8988T (cell line): ENCODE measurements at regions not wholly inside any gene's neighbourhood (a gene's known extent, or its start where the extent isn't known, plus 50 kb on each side); places are given as distances from the start of the nearest gene placed in this dataset.

ENCODE experiments used
- DNase-seq: peaks from one replicate; pipeline ENCODE4 v3.0.0; 2011

DNA sequence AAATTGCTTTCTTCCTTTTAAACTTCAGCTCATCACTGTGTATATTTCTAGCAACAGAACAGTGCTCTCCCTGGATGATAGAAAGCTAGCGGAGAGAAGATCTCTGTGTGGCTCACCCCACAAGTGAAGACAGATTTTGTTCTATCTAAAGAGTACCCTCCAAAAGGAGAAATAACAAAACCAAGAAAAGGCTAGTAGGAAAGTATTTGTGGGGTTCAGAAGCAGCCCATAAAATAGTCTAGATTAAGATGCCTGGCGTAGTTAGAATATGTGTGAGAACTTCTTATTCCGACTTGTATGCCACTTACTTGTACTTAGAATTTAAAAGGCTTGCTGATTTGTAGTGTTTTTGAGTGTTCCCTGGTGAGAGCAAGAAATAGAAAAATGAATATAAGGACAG is 214.9 kb upstream of the IL12A start:
- DNase-seq = no peak

DNA sequence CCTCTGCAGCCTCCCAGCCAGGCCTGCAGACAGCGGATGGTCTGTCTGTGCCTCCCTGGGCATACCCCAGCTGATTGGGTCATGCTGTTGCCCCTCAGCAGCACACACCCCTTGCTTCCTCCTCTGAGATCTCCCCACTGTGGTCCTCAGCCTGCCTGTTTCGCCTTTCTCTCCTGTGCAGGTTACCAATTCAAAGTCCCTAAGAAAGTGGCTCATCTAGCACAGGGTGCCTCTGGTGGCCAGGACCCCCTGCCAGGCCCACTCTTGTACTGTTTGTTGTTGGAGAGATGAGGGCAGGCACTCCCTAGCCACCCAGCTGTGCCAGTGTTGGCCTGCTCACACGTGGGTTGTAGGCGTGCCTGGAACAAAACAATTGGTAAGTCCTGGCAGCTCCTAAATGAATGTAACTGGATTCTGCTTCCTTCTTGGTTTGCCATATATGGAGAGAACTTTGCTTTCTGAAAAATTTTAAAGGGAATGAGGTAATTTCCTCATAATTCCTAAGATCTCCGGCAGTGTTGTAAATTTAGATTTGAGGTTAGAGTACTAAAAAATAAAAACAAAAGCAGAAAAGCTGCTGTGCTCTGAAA is 213.2 kb upstream of the IL12A start:
- no peak for DNase-seq

DNA sequence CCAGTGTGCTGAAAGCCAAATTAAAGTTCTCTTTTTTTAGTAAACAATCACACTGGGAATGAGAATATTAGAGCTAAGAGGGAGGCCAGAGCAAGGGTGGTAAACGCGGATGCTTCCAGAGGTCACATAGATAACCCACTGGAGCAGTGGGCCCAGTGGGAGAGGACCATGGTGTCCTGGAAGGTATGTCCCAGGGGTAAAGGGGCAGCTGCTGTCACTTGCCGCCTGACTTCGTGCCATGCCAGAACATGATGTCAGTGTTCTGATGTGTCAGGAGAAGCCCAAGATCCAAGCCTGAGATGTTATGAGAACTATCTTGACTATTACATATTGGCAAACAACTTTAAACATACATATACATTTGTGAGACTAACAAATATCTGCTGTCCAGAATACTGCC is 211.9 kb upstream of the IL12A start:
- DNase-seq = no peak

DNA sequence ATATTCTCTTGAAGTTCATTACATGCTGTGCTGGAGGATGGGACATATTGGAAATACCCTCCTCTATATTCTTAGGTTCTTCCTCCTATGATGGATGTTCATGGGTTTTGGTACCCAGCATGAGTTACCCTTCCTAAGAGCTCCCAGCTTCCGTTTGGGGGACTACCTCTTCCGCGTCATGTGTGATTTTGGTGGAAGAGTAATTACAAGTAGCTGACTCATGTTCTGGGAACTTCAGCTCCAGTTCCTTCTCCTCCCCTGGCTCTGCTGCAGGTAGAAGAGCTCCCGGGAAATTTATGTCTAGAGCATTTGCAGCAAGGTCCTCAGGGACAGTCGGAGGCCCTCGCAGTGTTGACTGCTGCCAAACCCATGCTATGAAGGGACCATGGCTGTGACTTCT is 208.8 kb upstream of the IL12A start:
- DNase-seq = no peak

DNA sequence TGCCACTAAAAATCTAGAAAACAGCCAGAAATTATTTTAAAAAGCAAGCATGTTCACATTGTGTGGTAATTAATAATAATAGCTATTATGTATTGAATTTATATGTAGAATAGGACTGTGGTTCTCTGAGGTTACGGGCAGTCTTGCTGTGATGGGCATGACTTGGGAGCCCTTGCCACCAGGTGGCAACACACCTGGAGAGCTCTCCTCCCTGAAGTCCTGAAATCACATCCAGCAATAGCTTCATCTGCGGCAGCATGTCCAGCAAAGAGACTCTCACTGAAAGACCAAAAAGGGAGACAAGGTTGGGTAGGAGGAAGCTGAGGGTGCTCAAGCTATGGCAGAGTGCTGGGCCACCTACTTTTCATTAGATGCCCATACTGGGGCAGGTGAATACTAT is 206.8 kb upstream of the IL12A start:
- DNase-seq = no peak

DNA sequence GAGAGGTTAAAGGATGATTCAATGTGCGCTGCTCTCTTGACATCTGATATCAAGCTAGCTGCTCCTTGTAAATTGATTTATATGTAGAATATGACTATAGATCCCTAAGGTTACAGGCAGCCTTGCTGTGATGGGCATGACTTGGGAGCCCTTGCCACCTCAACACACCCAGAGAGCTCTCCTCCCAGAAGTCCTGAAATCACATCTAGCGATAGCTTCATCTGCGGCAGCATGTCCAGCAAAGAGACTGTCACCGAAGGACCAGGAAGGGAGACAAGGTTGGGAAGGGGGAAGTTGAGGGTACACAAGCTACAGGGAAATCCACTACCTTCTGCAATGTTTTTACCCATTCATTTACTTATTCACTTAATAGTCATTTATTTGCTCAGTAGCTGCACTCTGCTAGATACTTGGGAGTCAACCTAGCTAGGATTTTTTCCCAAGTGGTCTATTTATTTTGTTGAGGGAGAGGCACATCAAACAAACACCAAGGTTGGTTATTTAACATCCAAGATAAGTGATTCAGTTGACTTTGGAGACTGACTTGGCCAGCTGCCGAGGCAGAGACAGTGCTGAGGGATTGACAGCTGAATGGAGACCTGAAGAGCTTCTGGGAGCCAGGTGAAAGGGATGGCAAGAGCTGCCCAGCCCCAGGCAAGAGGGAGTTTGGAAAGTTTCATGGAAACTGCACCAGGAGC is 205.8 kb upstream of the IL12A start:
- no peak for DNase-seq

DNA sequence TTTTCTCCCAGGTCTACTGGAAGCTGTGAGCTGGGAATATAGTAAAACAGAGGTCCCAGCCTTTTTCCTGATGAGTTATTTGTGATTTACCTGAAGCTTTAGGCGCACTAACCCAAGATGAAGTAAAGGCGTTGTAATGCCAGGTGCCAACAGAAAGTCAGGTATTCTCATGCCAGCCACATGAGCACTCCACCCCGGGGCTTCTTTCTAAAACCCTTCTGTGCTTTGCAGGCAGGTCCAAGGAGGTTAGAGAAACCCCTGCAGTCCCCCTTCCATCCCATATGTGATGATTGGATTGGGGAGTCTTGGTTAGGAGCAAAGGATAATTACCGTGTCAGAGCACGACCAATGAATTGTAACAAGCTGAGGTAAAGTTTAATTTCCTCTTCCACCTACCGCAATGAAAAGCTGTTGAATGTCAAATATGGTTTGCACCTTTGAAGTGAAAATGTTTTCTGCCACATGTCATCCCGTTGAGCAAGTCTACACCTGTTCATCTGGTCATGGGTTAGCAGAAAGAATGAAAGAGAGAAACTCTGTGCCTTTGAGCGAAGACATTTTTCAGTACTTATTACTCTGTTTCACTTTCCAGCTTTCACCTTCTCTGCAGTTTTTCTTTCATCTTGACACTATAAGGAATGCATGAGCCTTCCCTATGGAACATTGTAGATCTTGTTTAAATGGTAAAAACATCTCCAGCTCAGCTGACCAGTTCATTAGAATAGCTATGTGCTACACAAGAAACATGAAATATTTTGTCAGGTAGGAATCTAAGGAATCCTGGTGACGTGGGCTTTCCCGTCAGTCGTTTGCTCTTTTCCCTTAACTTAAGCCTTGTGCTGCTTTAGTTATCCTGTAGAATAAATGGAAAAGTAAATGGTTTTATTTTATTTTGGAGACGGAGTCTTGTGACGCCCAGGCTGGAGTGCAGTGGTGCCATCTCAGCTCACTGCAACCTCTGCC is 204.6 kb upstream of the IL12A start:
- DNase-seq = no peak

DNA sequence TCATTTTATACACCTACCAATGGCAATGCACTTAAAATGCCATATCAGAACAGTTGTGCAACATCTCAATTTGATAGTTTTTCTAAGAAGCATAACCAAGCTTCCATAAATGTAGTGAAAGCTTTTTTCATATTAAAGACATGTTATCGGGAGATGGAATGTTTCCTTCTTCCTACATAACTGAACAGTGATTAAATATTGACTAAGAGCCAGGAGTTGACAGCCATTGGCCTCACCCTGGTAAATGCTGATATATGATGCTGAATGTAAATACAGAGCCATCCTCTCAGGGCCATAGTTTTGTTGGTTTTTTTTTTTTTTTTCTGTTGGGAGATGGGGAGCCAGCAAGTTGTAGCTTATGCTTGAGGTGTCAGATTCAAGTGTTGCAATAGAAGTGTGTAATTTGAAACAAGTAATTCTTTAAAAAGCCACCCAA is 203.3 kb upstream of the IL12A start:
- DNase-seq = no peak

DNA sequence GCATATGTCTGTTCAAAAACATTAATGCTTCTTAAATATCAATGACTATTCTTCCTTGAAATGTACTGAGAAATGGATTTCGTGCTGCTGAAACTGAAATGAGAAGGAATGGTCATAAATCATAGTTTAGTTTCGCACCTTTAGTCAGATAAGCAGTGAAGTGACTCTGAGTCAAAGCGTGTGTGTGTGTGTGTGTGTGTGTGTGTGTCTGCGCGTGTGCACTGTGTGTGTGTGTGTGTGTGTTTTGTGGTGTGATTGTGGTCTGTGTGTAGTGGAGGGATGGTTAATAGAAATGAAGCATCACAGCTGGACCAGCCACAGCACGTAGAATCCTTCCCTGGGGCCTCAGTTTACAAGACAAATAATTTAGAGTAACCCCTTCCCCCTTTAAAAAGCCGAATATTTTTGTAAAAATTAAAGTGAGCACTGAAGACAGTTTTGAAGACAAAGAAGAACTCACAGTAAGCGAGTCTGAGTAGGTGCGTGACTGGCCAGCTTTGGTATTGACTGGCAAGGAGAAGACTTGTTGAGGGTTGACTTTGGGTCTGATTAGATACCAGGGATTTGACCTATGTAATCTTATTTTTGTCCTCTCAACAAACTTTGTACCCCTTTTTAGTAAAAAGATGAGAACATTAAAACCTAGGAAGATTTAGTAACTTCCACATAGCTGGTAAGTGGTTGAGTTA is 202.0 kb upstream of the IL12A start:
- no peak for DNase-seq

DNA sequence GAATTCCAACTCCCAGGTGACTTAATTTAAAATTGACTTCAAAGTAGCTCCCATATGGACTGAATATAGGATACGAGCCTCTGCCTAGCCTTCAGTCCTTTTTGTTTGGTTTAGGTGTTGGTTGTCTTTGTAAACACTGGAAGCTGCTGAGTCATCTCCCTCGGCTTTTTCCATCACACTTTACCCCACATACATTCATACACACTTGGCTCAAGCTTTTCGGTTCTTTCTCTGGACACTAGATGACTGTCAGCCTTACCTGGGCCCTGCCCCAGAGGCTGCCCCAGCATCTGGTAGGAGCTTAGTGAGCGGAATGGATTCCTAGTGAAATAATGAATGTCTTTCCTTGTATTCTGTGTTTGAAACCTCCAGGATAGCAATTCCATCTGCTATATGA is 201.5 kb upstream of the IL12A start:
- no peak for DNase-seq

DNA sequence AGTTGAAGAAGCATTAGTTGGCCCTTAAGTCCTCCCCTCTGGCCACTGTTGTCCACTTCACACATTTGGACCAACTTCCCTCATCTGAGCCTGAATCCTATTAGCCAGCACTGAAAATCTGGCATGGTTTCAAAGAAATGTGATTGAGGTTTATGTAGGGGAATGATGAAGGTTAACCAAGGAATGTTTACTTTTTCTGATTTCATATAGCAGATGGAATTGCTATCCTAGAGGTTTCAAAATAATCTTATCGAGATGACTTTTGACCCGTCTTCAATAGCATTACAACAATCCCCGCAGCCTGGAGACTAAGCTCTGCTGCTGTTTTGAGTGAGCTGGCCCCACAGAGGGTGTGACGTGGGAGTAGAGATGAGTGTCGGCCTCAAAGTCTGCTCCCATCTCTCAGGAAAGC is 200.8 kb upstream of the IL12A start:
- DNase-seq = no peak

DNA sequence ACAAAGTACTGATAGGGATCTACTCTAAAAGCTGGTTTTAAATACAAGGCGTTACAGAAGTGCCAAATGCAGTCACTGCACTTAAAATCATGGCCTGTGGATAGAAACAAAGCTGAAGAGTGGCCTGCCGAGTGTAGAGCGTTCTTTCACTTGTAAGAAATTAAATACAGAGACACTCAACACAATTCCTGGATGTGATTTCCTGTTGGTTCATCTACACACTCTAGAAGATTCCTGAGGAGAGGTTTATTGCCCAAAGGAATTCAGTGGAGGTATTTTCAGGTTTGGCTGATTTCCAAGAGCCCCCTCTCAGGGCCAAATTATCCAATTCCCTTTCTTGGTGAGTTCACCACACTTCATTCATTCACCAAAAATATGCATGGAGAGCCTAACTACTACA is 200.3 kb upstream of the IL12A start:
- no peak for DNase-seq

DNA sequence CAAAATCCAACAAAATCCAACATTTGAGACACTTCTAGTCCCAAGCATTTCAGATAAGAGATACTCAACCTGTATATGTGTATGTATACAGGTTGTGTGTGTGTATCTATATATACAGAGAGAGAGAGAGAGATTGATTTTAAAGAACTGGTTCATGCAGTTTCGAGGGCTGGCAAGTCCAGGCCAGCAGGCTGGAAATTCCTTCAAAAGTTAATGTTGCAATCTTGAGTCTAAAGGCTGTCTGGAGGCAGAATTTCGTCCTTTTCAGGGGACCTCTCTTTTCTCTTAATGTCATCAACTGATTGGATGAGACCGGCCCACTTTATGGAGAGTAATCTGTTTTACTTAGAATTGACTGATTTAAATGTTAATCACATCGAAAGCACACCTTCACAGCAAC is 199.6 kb upstream of the IL12A start:
- DNase-seq = no peak

DNA sequence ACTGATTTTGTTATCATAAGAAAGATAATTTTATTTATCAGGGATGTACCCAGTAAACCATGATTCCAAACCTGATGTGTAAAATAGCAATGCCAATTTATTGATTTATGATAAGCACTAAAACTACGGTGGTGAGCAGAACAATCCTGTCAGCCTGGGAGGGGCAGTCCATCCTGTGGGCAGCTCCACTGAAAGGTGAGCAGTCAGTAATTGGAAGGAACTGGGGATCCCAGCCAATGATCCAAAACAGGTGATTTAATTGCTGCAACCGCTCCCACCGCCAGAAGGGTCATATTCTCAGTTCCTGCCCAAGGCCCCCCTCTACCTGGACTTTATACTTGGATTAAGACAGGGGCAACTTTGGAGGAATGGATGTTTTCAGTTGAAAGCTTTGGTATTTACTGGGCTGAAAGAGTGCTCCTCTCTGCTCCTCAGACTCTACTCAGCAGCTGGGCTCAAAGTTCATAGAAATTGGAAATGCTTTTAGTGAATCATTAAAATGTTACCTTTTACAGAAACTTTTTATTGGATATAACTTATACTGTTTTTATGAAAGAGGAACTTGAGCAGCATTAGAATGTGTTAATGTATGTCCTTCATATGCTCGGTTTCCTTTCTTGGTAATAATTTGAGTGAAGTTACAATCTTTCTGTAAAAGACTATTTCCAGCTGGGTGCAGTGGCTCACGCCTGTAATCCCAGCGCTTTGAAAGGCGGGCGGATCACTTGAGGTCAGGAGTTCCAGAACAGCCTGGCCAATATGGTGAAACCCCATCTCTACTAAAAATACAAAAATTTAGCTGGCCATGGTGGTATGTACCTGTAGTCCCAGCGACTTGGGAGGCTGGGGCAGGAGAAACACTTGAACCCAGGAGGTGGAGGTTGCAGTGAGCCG is 198.6 kb upstream of the IL12A start:
- no peak for DNase-seq

DNA sequence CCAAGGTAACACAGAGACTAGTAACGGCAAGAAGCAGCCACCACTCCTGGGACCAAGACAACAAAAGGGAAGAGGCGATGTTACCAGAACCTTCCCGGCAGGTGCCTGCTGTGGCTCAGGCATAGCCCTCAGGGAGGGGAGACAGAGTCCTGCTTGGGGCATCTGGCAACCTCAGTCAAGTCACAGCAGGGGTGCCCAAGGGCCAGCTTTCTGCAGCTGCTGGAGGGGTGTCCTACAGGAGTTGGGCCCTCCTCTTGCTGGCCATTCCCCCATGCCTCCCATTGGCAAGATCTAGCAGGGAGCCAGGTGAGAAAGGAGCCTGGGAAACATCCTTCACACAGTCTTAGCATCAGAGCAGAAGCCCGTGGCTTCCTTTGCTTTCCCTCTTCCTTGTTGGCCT is 197.3 kb upstream of the IL12A start:
- no peak for DNase-seq

DNA sequence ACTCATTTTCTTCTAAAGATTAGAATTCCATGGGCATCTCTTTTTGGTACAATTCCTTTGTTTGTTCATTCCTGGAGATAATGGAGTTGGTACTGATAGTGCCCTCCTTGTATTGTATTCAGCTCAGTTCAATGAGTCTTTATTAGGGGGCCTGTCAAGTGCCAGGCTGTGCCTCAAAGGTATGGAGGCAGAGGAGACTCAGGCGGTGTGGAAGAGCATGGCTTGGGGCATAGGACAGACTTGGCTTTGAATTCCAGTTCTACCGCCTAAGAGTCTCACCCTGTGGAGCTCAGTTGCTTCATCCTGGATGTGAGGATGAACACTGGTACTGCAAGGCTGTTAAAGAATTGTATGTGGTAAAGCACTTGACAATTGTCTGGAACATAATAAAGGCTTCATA is 196.6 kb upstream of the IL12A start:
- DNase-seq = no peak

DNA sequence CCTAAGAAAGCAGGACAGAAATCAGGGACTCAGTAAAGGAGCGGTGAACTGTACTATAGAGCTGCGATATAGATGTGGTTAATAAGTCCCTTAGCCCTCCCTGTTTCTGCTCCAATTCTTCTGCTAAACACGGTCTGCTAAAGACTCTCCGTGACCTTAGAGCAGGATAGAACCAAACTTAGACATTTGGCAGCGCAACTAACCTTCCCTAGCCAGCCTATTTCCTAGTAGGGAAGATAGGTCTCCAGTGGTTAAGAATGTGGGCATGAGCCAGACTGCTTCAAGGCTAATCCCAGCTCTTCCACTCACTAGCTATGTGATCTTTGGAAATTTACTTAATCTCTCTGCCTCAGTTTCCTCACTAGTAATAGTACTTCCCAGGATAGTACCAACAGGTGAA is 193.6 kb upstream of the IL12A start:
- no peak for DNase-seq

DNA sequence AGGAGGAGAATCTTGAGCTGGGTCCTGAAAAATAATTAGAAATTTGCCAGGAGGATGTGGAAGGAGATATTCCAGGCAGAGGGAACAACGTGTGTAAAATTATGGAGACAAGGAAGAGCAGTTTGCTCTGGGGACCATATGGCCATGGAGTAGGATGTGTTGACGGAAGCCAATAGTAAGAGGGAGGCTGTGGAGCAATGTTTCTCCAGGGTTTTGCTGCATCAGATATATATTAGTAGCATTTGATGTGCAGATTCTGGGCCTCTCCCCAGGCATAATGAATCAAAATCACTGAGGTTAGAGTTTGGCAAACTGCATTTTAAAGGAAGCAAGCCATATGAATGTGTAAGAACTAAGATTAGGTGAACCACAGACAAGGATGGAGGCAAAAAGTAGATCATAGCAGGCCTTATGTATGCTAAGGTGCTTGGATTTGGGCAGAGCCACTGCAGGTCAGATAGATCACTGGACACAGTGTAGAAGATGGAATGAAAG is 192.9 kb upstream of the IL12A start:
- DNase-seq = no peak

DNA sequence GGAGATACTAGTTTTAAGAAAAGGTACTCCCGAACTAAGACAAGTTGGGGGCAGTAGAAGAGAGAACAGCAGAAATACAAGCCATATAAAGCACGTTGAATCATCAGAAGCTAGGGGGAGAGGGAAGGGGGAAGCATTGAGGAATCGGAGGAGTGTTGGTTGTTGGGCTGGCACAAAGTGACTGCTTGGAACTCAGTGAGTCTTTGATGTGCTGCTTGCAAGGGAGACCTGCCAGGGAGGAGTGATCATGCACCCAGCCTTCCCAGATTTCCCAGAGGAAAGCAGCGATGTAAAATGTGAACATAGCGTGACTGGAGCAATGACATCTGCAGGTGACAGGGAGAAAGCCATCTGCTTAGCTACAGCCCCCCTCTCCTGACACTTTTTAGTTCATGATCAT is 192.4 kb upstream of the IL12A start:
- no peak for DNase-seq

DNA sequence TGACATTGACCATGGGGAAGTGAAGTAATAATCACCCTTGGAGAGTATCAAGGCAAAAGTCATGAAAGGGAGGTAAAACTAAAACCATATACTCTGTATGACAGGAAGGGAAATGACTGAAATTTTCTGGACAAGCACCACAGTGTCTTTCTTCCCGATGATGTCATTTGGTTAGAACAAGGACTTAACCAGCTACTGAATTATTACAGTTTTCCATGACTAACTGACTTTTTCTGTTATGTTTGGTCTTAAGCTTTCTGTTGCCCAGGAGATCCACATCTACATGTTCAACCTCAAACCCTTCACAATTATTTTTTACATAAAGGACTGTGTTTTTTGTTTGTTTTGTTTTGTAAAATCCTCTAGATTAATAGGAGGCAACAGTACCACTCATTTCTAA is 191.9 kb upstream of the IL12A start:
- no peak for DNase-seq

DNA sequence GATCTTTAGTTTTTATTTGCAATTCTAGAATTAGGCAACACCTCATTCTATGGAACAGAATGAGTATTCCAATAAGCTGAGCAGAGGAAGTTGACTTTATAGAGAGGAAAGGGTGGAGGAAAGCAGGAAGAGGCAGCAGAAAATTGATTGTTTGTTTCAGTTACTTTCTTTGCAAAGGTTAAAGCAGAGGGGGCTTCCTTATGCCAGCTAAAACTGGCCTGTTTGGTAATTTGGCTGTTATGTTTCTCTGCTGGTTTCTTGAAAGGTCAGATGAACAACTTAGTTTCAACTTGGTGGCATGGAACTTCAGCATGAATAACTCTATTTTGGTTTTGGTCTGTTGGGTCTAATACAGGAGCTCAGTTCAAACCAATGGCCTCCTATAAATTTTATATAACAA is 190.9 kb upstream of the IL12A start:
- no peak for DNase-seq

DNA sequence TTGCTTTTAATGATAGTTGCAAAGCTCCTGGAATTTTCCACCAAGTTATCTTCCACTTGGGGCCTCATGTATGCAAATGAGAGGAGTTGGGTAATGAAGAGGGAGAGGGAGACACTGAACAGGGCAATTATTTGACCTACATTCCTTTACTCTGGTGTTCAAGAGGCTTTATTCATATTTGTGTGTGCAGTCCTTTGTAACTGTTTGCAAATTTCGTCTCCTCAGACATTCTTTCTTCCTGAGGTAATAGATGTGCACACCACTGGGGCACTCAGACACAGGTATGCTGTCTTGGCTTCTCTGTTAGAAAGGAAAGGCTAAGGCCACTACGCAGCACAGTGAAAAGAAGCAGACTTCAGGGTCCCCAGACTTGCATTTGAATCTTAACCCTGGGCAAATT is 189.7 kb upstream of the IL12A start:
- no peak for DNase-seq
